Natural killer cell (primary cell): ENCODE measurements at regions not wholly inside any gene's neighbourhood (a gene's known extent, or its start where the extent isn't known, plus 50 kb on each side); places are given as distances from the start of the nearest gene placed in this dataset.

Experiments used
- ATAC-seq, 3 donors: fragments of 150-1000 bp in 2 of 3; fragments of 200-7000 bp in 1 of 3; cut with Tn5 transposase; 1 replicate in 1 of 3; 2 replicates in 2 of 3; pipeline ENCODE4 v1.10.0; 2021; ENCODE audit warnings: mild to moderate bottlenecking in 2 of 3, moderate library complexity in 2 of 3
- DNase-seq, 2 donors: peaks; one replicate each; pipeline versions ENCODE4 v3.0.0 to v3.0.0-alpha.2; 2013 to 2021; ENCODE audit warnings: mixed read lengths in 1 of 2
- H3K27ac ChIP-seq: one replicate; pipeline ENCODE4 v1.5.1; 2013; ENCODE audit warnings: mild to moderate bottlenecking, low read length
- H3K27me3 ChIP-seq: one replicate; pipeline ENCODE4 v1.6.1; 2013; ENCODE audit warnings: low read length; ENCODE audit not compliant: control insufficient read depth, insufficient read depth
- H3K36me3 ChIP-seq: one replicate; pipeline ENCODE4 v1.6.1; 2013; ENCODE audit warnings: low read length; ENCODE audit not compliant: control insufficient read depth, insufficient read depth
- H3K4me1 ChIP-seq: one replicate; pipeline ENCODE4 v1.6.1; 2013; ENCODE audit warnings: low read length; ENCODE audit not compliant: control insufficient read depth, insufficient read depth
- H3K4me3 ChIP-seq: one replicate; pipeline ENCODE4 v1.5.1; 2013; ENCODE audit warnings: low read length
- H3K9me3 ChIP-seq: one replicate; pipeline ENCODE4 v1.6.1; 2013; ENCODE audit warnings: low read length; ENCODE audit not compliant: control insufficient read depth, insufficient read depth
- H3K27ac Mint-ChIP-seq, 2 donors: one replicate each; pipeline ENCODE4 v1.8.0; 2022; ENCODE audit warnings: mild to moderate bottlenecking in 2 of 2, mixed read lengths in 2 of 2, moderate library complexity in 1 of 2
- H3K27me3 Mint-ChIP-seq, 2 donors: one replicate each; pipeline ENCODE4 v1.8.0; 2022; ENCODE audit warnings: low read depth in 2 of 2, mixed read lengths in 2 of 2
- H3K36me3 Mint-ChIP-seq: one replicate; pipeline ENCODE4 v1.8.0; 2022; ENCODE audit warnings: mixed read lengths
- H3K4me1 Mint-ChIP-seq, 2 donors: one replicate each; pipeline ENCODE4 v1.8.0; 2022; ENCODE audit warnings: mixed read lengths in 2 of 2
- H3K4me3 Mint-ChIP-seq: one replicate; pipeline ENCODE4 v1.8.0; 2022; ENCODE audit warnings: mild to moderate bottlenecking, moderate library complexity, mixed read lengths
- H3K9me3 Mint-ChIP-seq, 2 donors: one replicate each; pipeline ENCODE4 v1.8.0; 2022; ENCODE audit warnings: mixed read lengths in 2 of 2
- CTCF ChIP-seq: fragments of 200-600 bp; IDR thresholded peaks from one replicate; pipeline ENCODE4 v1.8.0; 2022; ENCODE audit warnings: antibody characterized with exemption
- WGBS: methylation state at CpG from one replicate; pipeline ENCODE4 v1.1.7; 2013; ENCODE audit warnings: missing lambda C conversion rate; ENCODE audit not compliant: insufficient coverage; 5-methylcytosine and 5-hydroxymethylcytosine counted together
- intact Hi-C: fragments of 100-400 bp; cut with micrococcal nuclease; formaldehyde crosslinking; loops from one replicate; pipeline ENCODE4 v1.14.2; 2022

- H3K4me1 Mint-ChIP-seq: peaks cover 5 to 20% of the 10 kb centered on the region in 2 donors
- H3K9me3 ChIP-seq: no peaks in the 10 kb centered on the region
- intact Hi-C loops: no loop called here
- ATAC-seq (no peak), DNase-seq (no peak)
- WGBS: 48% methylated on average over 12 of the region's 13 CpGs
- no peaks in the 10 kb centered on the region for H3K27me3 ChIP-seq
- no peaks in the 10 kb centered on the region for H3K9me3 Mint-ChIP-seq
- peaks cover 0 to 3% of the 10 kb centered on the region in 2 donors for H3K27me3 Mint-ChIP-seq
- H3K4me3 Mint-ChIP-seq: no peak overlapping the region
- H3K4me3 ChIP-seq: no peak overlapping the region
- no peak for TF ChIP-seq CTCF
- H3K27ac Mint-ChIP-seq: no peak overlapping the region
- no peaks in the 10 kb centered on the region for H3K4me1 ChIP-seq
- no peaks in the 10 kb centered on the region for H3K36me3 Mint-ChIP-seq
- no peaks in the 10 kb centered on the region for H3K36me3 ChIP-seq
- H3K27ac ChIP-seq: no peak overlapping the region
Observed at GRCh38 chr3:194249323-194250097, 101.6 kb downstream of the CPN2 start.

- H3K27me3 ChIP-seq: no peaks in the 10 kb centered on the region
- Mint-ChIP-seq H3K36me3 (no peaks in the 10 kb centered on the region), H3K9me3 (no peaks in the 10 kb centered on the region), H3K4me3 (no peak overlapping the region), H3K27me3 (peaks cover 0 to 3% of the 10 kb centered on the region in 2 donors), H3K4me1 (peaks cover 7 to 23% of the 10 kb centered on the region in 2 donors), H3K27ac (no peak overlapping the region)
- TF ChIP-seq CTCF: no peak
- H3K4me3 ChIP-seq: no peak overlapping the region
- DNase-seq (no peak), ATAC-seq (no peak)
- WGBS: 57% methylated on average over 20 of the region's 20 CpGs
- no peaks in the 10 kb centered on the region for H3K36me3 ChIP-seq
- intact Hi-C loops: no loop called here
- no peaks in the 10 kb centered on the region for H3K9me3 ChIP-seq
- H3K27ac ChIP-seq: no peak overlapping the region
- H3K4me1 ChIP-seq: peaks cover 4% of the 10 kb centered on the region
Observed at GRCh38 chr3:194250098-194251002, 100.8 kb downstream of the CPN2 start.

GRCh38 chr3:194251007-194251406, 100.1 kb downstream of the CPN2 start:
- H3K36me3 Mint-ChIP-seq: no peaks in the 10 kb centered on the region
- H3K36me3 ChIP-seq: no peaks in the 10 kb centered on the region
- no peak for TF ChIP-seq CTCF
- H3K4me3 ChIP-seq: no peak overlapping the region
- H3K4me1 ChIP-seq: peaks cover 11% of the 10 kb centered on the region
- DNase-seq (no peak), ATAC-seq (no peak)
- H3K4me1 Mint-ChIP-seq: peaks cover 13 to 29% of the 10 kb centered on the region in 2 donors
- H3K27ac ChIP-seq: no peak overlapping the region
- no peaks in the 10 kb centered on the region for H3K9me3 ChIP-seq
- intact Hi-C loops: no loop called here
- H3K27me3 ChIP-seq: no peaks in the 10 kb centered on the region
- peaks cover 0 to 3% of the 10 kb centered on the region in 2 donors for H3K27me3 Mint-ChIP-seq
- no peaks in the 10 kb centered on the region for H3K9me3 Mint-ChIP-seq
- H3K27ac Mint-ChIP-seq: no peak overlapping the region
- H3K4me3 Mint-ChIP-seq: no peak overlapping the region
- 90% methylated on average over 10 of the region's 10 CpGs for whole genome bisulfite sequencing
